ENCODE measurements at regions not wholly inside any gene's neighbourhood (a gene's known extent, or its start where the extent isn't known, plus 50 kb on each side); places are given as distances from the start of the nearest gene placed in this dataset.

DNA sequence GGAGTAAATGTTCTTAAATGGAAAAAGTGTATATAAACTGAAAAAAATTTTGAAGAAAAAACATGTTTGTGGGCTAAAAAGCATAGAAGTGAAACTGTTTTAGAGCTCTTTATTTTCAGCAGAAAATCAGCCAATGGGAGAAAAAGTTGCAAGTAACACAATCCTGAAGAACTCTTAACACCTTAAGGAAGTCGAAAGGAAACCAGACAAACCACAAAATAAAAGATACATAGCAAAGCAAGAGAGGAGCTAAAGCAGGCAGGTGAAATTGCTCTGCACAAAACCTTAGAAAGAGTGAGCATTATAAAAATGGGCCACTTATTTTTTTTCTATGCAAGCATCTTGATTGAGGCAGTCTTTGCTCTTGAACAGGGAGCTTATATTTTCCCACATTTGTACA lies 300.5 kb downstream of the RAP2B start:
- TF ChIP-seq, protein P1, sequence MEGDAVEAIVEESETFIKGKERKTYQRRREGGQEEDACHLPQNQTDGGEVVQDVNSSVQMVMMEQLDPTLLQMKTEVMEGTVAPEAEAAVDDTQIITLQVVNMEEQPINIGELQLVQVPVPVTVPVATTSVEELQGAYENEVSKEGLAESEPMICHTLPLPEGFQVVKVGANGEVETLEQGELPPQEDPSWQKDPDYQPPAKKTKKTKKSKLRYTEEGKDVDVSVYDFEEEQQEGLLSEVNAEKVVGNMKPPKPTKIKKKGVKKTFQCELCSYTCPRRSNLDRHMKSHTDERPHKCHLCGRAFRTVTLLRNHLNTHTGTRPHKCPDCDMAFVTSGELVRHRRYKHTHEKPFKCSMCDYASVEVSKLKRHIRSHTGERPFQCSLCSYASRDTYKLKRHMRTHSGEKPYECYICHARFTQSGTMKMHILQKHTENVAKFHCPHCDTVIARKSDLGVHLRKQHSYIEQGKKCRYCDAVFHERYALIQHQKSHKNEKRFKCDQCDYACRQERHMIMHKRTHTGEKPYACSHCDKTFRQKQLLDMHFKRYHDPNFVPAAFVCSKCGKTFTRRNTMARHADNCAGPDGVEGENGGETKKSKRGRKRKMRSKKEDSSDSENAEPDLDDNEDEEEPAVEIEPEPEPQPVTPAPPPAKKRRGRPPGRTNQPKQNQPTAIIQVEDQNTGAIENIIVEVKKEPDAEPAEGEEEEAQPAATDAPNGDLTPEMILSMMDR (conservative IDR thresholded peaks at IDR 0.05; ENCODE audit: low read length) = no peak
- TF ChIP-seq EZH2phosphoT487 (IDR thresholded peaks at IDR 0.05; ENCODE audit: borderline replicate concordance) = no peak
